ENCODE measurements at regions not wholly inside any gene's neighbourhood (a gene's known extent, or its start where the extent isn't known, plus 50 kb on each side); places are given as distances from the start of the nearest gene placed in this dataset.

DNA sequence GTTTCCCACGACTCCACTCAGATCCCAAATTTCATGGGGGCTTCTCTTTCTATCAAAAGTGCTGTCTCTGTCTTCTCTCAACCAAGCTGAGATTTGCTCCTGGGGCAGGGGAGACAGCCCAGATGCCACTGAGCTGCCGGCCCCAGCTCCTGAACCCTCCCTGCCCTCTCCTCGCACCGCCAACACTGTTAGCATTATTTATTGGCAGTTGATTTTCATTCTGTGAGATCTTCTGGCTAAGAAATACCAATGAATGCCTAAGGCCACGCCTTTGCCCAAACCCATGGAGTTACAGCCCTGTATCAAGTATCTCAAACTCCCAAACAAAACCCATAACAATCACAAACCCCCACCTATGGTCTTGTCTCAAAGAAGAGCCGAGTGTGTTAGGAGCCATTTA, 153.0 kb upstream of the TWIST2 start:
- no peak for TF ChIP-seq EZH2phosphoT487 (IDR thresholded peaks at IDR 0.05; ENCODE audit: low read depth)
- TF ChIP-seq, protein P1, sequence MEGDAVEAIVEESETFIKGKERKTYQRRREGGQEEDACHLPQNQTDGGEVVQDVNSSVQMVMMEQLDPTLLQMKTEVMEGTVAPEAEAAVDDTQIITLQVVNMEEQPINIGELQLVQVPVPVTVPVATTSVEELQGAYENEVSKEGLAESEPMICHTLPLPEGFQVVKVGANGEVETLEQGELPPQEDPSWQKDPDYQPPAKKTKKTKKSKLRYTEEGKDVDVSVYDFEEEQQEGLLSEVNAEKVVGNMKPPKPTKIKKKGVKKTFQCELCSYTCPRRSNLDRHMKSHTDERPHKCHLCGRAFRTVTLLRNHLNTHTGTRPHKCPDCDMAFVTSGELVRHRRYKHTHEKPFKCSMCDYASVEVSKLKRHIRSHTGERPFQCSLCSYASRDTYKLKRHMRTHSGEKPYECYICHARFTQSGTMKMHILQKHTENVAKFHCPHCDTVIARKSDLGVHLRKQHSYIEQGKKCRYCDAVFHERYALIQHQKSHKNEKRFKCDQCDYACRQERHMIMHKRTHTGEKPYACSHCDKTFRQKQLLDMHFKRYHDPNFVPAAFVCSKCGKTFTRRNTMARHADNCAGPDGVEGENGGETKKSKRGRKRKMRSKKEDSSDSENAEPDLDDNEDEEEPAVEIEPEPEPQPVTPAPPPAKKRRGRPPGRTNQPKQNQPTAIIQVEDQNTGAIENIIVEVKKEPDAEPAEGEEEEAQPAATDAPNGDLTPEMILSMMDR (IDR thresholded peaks at IDR 0.05; ENCODE audit: low read depth, low read length), result no peak
